ENCODE measurements at regions not wholly inside any gene's neighbourhood (a gene's known extent, or its start where the extent isn't known, plus 50 kb on each side); places are given as distances from the start of the nearest gene placed in this dataset.

GRCh38 chr15:91769476-91769875 lies 84.0 kb upstream of the SLCO3A1 start:
- no peak for DNase-seq

GRCh38 chr15:91769894-91770293 lies 83.6 kb upstream of the SLCO3A1 start:
- peak in 1 of 3 donors; percentile 1 for DNase-seq

GRCh38 chr15:91776104-91776503 lies 77.4 kb upstream of the SLCO3A1 start:
- no peak for DNase-seq

- no peak for DNase-seq
Measured at GRCh38 chr15:91779960-91780359, 73.5 kb upstream of the SLCO3A1 start.

GRCh38 chr15:91780387-91780786 lies 73.1 kb upstream of the SLCO3A1 start:
- peak; percentile 20 to 30 (median 25) for DNase-seq

GRCh38 chr15:91782221-91782620 lies 71.3 kb upstream of the SLCO3A1 start:
- DNase-seq, result no peak

- DNase-seq, result no peak
Measured at GRCh38 chr15:91783008-91783407, 70.5 kb upstream of the SLCO3A1 start.

- DNase-seq, result no peak
Measured at GRCh38 chr15:91783451-91783850, 70.1 kb upstream of the SLCO3A1 start.

GRCh38 chr15:91784973-91785709 lies 68.4 kb upstream of the SLCO3A1 start:
- DNase-seq, result no peak

GRCh38 chr15:91787198-91787597 lies 66.3 kb upstream of the SLCO3A1 start:
- no peak for DNase-seq

- no peak for DNase-seq
Measured at GRCh38 chr15:91789136-91789535, 64.4 kb upstream of the SLCO3A1 start.

- no peak for DNase-seq
Measured at GRCh38 chr15:91790836-91791235, 62.7 kb upstream of the SLCO3A1 start.

GRCh38 chr15:91793771-91794170 lies 59.7 kb upstream of the SLCO3A1 start:
- DNase-seq, result no peak

- no peak for DNase-seq
Measured at GRCh38 chr15:91795235-91795634, 58.3 kb upstream of the SLCO3A1 start.

- DNase-seq, result no peak
Measured at GRCh38 chr15:91801836-91802534, 51.5 kb upstream of the SLCO3A1 start.

- DNase-seq, result no peak
Measured at GRCh38 chr15:91803260-91803659, 50.2 kb upstream of the SLCO3A1 start.
